Coronary artery (tissue), 2 donors: ENCODE measurements at regions not wholly inside any gene's neighbourhood (a gene's known extent, or its start where the extent isn't known, plus 50 kb on each side); places are given as distances from the start of the nearest gene placed in this dataset.

Experiments used
- DNase-seq: peaks from one replicate; pipeline ENCODE4 v3.0.0-alpha.2; 2017; ENCODE audit warnings: low spot score
- H3K27ac ChIP-seq, 2 donors: fragments of 200-600 bp; sonication (generic); one replicate each; pipeline ENCODE4 v1.5.1; 2016 to 2019
- H3K4me3 ChIP-seq: fragments of 200-600 bp; sonication (generic); 2 replicates; pipeline ENCODE4 v1.5.1; 2016; ENCODE audit warnings: mild to moderate bottlenecking, moderate library complexity
- TF ChIP-seq, protein P1 (sequence below): fragments of 200-600 bp; sonication (generic); IDR thresholded peaks from one replicate; pipeline ENCODE4 v1.5.1; 2019; ENCODE audit warnings: antibody characterized with exemption

DNA sequence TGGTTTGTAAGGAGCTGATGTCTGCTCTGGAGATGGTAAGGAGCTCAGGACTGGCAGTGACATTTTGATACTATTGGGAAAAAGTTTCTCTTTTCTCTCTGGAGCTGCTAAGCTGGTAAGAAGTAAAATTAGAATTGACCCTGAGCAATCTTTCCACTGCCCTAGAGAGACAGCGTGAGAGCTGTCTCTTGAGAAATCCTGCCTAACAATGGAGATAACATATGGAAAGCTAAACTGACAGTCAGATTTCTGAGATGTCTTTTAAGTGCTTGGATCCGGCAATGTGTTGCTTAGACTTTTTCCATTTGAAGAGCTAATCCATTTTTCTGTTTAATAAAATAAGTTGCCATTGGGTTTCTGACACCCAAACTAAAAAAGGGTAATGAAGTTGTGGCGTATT is 302.4 kb downstream of the KCNS3 start:
- no peak for DNase-seq
- TF ChIP-seq, protein P1, sequence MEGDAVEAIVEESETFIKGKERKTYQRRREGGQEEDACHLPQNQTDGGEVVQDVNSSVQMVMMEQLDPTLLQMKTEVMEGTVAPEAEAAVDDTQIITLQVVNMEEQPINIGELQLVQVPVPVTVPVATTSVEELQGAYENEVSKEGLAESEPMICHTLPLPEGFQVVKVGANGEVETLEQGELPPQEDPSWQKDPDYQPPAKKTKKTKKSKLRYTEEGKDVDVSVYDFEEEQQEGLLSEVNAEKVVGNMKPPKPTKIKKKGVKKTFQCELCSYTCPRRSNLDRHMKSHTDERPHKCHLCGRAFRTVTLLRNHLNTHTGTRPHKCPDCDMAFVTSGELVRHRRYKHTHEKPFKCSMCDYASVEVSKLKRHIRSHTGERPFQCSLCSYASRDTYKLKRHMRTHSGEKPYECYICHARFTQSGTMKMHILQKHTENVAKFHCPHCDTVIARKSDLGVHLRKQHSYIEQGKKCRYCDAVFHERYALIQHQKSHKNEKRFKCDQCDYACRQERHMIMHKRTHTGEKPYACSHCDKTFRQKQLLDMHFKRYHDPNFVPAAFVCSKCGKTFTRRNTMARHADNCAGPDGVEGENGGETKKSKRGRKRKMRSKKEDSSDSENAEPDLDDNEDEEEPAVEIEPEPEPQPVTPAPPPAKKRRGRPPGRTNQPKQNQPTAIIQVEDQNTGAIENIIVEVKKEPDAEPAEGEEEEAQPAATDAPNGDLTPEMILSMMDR: no peak
- Histone ChIP-seq H3K4me3 (no peak overlapping the region), H3K27ac (no peak overlapping the region)

DNA sequence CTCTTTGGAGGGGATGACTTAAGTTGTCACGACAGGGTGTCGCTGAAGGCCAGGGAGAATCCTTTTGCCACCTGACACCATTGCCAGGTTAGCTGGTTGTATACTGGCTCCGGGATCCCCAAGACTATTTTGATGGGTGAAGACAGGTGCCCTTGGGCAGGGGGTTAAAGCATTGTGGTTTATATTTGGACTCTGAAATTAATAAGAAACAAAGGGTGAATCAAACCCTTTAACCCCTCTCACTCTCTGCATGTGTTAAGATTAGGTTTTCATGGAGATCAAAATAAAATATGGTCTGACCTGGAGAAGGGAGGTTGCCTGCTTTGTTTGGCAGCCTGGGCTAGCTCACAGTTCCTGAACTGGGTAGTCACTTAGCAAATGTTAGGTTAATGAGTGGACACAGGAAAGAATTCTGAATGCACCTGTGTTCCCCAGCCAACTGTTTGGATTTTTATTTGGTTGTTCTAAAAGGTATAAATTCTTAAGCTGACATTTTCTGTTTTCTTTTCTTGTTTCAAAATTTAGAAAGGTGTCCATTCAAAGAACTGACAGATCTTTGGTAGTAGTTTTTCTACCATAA is 301.7 kb downstream of the KCNS3 start:
- no peak for DNase-seq
- TF ChIP-seq, protein P1: no peak
- H3K27ac ChIP-seq: no peak overlapping the region
- H3K4me3 ChIP-seq: no peak overlapping the region

DNA sequence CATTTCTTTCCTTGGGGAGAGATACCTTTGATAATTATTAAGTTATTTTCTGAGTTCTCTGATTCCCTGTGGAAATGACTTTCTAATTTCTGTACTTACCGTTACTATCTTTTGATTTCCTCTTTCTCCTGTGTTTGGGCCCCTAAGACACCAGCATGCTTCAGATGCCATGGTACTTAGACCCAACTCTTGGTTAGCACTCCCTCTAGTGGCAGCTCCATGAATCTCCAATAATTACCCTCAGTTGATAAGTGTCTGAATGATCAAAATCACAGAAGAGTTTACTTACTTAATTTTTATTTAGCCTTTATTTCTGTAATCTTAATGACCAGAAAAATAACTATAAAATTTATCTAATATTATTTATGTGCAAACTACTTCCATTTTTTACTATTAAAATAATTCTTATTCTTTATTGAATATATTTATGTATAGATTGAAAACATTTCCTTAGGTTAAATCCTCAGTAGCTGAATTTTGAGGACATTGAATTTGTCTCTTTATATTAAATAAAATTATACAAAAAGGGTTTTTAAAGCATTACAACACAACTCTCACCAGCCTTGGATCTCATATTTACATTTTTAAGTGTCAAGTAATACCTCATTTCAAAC is 300.4 kb downstream of the KCNS3 start:
- no peak for DNase-seq
- Histone ChIP-seq H3K4me3 (no peak overlapping the region), H3K27ac (no peak overlapping the region)
- TF ChIP-seq, protein P1: peak; percentile 48

DNA sequence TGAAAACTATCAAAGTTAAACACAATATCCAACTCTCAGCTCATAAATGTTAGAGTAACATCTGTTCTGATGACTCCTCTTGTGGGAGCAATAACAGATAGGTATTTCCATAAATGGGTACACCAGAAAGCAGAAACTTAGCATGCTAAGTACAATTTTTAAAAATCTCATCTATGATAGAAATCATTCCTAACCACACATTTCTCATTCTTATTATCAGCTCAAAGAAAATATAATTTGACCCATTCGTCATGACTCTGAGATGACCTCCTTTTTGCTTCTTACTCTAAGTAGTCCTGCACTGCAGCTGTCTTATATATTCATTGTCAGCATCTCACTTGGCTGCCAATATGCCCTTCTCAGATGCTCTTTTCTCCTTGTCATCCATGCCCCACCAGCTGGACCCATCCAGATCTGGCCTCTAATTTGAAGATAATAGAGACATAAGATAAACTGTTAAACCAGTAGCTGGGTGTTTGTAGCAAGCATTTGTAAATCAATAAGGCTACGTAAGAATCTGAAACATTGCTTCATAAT is 298.3 kb downstream of the KCNS3 start:
- no peak overlapping the region for H3K27ac ChIP-seq
- H3K4me3 ChIP-seq: no peak overlapping the region
- TF ChIP-seq, protein P1: no peak
- no peak for DNase-seq

DNA sequence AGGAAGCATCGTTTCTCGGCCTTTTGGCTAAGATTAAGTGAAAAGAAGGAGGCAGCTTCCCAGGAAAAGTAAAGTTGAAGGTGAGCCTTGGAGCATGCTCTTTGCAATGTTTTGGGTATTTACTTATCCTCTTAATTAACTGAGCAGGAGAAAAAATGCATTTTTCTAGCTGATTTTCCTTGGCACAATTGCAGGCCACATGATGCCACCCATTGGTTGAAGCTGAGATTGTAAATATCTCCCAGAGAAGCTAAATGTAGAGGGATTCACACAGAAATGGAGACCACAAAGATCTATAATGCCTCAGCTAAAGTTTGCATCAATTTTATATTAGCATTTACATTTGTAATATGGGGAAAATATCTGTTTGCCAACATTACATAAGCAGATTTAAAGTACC is 294.1 kb downstream of the KCNS3 start:
- DNase-seq: no peak
- Histone ChIP-seq H3K4me3 (no peak overlapping the region), H3K27ac (no peak overlapping the region)
- TF ChIP-seq, protein P1: no peak

DNA sequence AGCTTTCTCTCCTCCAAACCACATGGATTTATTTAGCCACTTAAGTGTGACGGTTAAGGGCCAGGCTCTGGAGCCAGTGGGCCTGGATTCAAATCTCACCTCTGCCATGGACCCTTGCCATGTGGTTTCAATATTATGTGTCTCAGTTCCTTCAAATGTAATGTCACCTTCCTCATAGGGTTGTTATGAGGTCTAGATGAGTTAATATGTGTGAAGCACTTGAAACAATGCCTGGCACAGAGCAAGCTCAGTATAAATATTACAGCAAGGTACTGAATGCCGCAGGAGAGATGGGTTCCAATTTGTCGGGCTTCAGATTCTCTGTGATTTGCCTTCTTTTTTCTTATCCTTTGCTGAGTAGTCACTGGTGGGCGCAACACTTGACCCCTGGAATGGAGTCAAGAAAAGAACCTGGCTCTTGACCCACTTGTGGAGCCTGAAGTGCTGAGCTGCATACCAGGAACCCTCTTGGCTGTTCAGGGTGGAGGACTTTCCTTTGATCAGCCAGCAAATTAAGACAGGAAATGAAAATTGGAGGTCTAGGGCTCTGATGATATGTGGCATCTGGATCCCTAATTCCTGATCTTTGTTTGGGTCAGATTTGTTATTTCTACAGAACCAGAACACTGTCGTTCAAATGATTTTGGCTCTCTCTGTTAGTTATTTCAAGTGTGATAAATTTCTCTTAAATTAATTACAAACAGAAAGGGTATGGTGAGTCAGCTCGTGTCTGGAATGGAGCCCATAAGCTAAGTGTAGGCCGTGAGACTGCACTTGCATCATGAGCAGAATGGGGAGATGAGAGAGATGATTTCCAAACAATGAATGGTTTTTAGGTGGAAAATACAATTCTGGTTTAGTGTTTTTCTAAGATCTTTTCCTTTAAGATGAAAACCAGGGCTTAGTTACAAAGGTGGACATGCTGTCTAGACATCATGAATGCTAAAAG is 293.0 kb downstream of the KCNS3 start:
- TF ChIP-seq, protein P1: no peak
- no peak for DNase-seq
- Histone ChIP-seq H3K4me3 (no peak overlapping the region), H3K27ac (no peak overlapping the region)
